HG03342 (cell line): ENCODE measurements at regions not wholly inside any gene's neighbourhood (a gene's known extent, or its start where the extent isn't known, plus 50 kb on each side); places are given as distances from the start of the nearest gene placed in this dataset.
A peak's percentile ranks its signal among the peaks of the same experiment; 100 is the strongest.
"Not testable (repeated sequence)": the region's sequence is repeated elsewhere in the genome, so short reads cannot be mapped to it uniquely, and the experiment has no call there.

Source experiments
- ATAC-seq: cut with Tn5 transposase; IDR thresholded peaks from one replicate; pipeline ENCODE4 v1.9.1; 2021; ENCODE audit warnings: mild to moderate bottlenecking, moderate library complexity; ENCODE audit not compliant: unreplicated experiment

DNA sequence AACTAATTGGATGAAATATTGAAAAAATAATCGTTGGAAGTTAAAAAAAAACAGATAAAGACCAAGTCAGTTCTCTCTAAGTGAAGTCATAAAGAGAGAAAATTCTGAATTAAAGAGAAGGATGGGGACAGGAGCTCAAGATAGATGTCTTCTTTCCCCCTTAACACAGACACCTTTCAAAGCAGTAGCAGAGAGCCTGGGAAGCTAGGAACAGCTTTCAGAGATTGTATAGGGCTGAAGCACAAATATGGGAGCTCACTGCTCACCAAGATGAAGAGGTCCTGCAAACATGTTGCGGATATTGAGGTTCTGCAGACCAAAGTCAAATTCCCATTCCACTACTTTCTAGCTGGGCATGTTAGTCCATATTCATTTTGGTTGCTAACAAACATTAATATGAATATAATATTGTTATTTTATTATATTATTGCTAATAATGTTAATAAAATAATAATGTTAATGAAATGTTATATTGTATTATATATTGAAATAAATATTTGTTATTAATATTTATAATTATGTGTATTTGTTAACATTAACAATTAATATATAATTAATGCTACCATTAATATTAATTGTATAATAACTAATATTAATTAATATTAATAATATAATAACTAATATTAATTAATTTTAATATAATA, 319.1 kb downstream of the OXSM start:
- no peak for ATAC-seq

- ATAC-seq: no peak
Measured at GRCh38 chr3:26114851-26115250, 325.0 kb downstream of the OXSM start.

DNA sequence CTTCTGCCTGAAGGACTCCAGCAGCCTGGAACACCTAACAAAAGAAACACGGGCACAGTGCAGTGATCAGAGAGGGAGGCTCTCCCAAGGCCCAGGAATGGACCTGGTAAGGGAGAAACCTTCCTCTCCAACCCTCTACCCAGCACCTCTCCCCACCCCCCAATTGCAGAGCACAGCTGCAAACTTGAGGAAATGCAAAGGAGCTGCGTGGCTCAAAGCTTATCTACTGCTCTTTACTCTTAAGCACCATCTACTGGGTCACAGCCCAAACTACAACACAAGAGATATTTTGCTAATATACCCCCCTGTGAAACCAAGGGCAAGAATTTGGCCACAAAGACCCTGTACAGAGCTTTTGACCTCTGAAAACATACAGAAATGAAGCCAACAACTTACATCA, 328.3 kb downstream of the OXSM start:
- ATAC-seq: peak; percentile 83

DNA sequence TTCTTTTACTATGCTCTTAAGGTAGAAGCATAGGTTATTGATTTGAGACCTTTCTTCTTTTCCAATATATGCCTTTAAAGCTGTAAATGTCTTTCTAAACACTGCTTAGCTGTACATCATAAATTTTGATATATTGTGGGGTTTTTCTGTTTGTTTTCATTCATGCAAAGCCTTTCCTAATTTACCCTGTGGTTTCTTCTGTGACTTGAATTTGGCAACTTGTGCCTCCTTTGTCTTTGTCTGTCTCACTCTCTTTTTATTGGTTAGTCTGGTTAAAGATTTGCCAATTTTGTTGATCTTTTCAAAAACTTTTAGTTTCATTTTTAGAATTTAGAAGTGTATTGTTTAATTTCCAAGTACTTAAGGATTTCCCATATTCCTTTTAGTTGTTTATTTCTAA, 343.1 kb downstream of the OXSM start:
- no peak for ATAC-seq

GRCh38 chr3:26141296-26141695, 351.4 kb downstream of the OXSM start:
- ATAC-seq: no peak

GRCh38 chr3:26145769-26146168, 355.9 kb downstream of the OXSM start:
- ATAC-seq: no peak

- ATAC-seq: not testable (repeated sequence)
Measured at GRCh38 chr3:26157428-26157827, 367.5 kb downstream of the OXSM start.

DNA sequence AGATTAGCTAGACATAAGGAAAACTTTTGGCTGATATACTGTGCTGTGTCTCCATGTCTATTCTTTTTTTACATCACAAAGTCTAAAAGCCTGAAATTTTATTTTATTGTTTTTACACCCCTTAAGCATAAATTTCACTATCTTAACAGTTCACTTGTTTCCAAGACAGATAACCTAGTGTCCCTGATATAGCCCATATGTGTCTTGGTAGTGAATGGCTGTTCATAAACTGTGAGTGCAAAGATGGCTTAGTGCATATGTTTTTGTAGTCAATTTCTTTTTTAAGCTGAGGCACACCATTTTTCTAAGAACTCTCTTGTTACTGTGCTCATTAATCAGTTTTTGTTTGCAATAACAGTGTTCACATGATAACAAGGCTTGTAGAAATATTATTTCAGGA, 381.1 kb downstream of the OXSM start:
- ATAC-seq: no peak

DNA sequence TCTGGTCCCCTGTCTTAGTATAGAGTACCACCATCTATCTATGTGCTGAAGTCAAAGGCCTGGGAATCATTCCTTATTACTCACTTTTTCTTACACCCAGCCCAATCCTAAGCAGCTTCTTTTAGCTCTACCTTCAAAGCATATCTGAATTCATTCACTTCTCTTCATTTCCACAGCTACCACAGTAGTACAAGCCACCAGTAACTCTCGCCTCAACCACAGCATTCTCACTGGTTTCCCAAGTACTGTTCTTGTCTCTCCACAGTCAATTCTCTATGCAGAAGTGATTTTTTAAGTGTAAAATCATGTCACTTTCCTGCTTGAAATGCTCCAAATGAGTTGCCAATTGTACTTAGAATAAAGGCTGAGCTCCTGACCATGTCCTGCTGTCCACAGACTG, 401.7 kb downstream of the OXSM start:
- no peak for ATAC-seq

- ATAC-seq: no peak
Measured at GRCh38 chr3:26193558-26193957, 403.7 kb downstream of the OXSM start.

DNA sequence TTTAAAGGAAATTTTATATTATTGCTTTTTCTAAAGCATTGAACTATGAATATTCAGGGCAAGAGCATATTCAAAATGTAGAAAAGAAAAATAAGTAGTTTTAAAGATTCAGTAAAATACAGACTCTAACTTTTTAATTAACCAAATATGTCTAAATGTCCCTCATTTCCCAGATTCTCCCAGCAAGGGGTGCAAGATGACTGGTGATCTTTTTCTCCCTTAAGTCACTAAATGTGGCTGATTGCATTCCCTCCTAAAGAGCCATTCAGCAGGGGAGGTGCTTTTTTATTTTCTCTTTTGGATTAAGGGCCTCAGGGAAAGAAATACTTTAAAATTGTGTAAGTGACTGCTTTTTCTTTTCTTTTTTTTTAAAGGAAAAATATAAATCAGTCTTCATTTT, 406.9 kb downstream of the OXSM start:
- ATAC-seq: no peak

GRCh38 chr3:26198609-26199008, 408.7 kb downstream of the OXSM start:
- ATAC-seq: no peak

DNA sequence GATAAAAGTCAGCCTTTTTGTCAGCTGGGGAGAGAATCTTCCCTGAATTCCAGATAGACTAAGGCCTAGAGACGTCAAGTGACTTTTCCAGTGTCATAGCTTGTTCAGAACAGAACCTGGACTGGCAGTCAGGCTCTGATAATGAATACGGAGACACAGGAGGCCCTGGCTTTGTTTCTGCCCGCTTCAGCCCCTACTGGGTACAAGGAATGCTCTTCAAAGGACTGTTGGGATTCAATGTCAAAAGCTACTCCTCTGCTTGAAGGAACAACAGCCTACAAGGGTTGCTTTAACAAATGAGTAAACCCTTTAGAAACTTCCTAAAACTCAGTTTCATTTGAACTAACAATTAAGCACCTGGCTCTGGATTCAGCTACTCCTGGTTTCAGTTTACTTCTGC, 412.3 kb downstream of the OXSM start:
- no peak for ATAC-seq

GRCh38 chr3:26205475-26205874, 415.6 kb downstream of the OXSM start:
- no peak for ATAC-seq

- ATAC-seq: no peak
Measured at GRCh38 chr3:26208201-26208600, 414.4 kb upstream of the LRRC3B start.

DNA sequence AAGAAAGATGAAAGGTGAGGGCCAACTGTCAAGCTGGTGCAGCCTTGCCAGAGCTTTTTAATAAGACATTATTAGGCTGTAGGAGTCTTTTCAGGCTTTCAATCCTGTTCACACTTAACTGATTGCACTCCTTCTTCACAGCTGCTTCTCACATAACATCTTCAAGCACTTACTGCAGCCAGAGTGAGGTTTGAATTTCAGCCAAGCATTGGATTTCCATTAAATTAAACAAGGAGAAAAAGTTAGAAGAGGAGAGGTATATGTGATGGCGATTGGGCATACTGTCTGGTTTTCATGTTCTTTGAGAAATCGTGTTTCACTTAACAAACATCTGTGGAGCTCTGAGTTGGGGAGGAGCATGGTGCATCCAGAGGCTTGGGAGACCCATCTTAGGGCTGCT, 392.8 kb upstream of the LRRC3B start:
- no peak for ATAC-seq

DNA sequence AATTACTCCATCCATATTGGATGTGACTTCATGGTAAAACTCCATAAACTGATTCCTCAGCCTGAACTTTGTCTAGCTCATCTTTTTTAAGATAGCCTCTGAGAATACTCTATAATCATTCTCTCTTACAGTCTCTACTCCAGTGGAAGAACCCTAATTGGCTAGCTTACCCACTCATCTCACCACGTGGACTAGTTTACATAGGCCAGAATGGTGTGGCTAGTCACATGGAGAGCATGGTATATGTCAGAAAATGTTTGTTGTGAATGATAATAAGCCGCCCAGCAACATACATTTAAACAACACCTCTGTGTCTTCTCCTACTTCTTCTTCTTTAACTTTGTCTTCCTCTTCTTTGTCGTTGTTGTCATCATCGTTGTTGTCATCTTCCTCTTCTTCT, 389.2 kb upstream of the LRRC3B start:
- ATAC-seq: no peak

GRCh38 chr3:26236531-26236930, 386.0 kb upstream of the LRRC3B start:
- no peak for ATAC-seq

DNA sequence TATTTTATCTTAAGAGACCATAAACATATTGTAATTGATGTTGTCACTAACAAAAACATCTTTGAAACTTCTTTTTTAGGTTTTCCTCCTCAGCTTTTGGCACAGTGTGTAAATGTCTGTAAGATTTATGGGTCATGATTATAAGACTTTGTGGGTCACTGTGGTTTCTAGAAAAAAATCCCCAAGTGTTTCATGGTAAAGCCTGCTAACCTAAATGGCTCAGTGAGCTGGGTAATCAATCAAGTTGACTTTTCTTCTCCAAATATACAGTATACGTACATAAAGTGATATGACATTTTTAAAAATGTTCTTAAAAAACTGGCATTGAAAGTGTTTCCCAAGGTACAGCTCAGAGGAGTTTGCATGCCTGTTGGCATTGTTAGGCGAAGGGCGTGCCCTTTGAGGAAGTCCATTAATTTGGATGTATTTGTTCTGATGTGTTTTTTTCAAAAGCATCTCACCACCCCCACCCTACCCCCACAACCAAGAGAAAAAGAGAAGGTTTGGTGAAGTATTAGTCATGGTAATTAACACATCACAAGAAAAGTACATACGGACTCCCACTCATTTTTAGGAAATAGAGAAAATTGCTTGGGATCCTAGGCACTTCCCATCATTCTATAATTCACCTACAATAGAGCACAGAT, 385.4 kb upstream of the LRRC3B start:
- no peak for ATAC-seq

DNA sequence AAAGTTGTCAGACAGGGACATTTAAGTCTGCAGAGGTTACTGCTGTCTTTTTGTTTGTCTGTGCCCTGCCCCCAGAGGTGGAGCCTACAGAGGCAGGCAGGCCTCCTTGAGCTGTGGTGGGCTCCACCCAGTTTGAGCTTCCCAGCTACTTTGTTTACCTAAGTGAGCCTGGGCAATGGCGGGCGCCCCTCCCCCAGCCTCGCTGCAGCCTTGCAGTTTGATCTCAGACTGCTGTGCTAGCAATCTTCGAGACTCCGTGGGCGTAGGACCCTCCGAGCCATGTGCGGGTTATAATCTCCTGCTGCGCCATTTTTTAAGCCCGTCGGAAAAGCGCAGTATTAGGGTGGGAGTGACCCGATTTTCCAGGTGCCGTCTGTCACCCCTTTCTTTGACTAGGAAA, 378.0 kb upstream of the LRRC3B start:
- not testable (repeated sequence) for ATAC-seq

DNA sequence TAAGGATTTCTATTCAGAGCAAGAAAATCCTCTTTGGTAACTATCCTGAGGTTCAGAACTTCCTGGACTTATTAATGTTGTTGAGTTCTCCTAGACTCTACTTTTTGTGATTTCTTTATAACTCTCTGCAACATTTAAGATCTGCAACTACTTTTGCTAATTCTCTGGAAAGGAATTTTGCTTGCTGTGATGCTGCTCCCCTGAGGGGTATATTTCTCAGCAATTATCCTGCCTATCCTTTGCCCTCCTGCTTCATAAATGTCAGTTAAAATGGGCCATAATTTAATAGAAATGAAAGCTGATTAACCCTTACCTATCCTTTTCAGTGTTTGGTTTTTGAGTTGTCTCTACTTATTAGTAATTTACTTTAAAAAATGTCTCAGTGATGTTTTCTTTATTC, 377.3 kb upstream of the LRRC3B start:
- ATAC-seq: no peak

GRCh38 chr3:26246901-26247300, 375.7 kb upstream of the LRRC3B start:
- ATAC-seq: no peak

- ATAC-seq: no peak
Measured at GRCh38 chr3:26247712-26248111, 374.9 kb upstream of the LRRC3B start.
